ENCODE measurements at regions not wholly inside any gene's neighbourhood (a gene's known extent, or its start where the extent isn't known, plus 50 kb on each side); places are given as distances from the start of the nearest gene placed in this dataset.

DNA sequence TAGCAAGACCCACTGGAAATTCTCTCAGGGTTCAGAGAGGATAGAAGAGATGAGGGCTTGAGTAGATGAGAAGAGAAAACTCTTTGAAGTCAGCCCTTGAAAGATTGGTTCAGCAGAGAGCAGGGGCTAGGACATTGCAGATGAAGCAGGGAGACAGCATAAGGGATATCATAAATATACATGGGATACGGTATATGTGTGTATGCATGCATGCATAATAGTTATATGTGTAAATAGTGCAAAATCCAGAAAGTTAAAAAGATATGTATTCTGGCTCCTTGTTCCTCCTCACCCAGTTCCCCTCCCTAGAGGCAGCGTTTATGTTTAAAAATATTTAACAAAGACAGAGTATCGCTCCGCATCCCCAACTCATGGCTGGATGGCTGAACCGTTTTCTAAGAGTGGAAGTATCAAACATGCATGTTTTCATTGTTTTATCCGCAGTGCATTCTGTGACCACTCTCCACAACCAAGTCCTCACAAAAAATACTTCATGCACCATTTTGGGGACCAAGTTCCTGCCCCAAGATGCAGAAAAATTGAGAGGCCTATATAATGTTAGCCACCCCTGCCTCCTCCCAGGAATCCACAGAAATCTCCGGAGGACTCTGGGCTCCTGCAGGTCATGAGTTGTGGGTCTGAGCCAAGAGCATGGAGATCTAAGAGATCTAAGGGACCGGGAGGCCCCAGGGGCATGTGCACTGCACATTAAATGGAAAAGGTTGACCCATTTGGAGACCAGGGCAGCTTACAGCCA is 119.5 kb downstream of the MTX3 start:
- ATAC-seq (ENCODE audit: low FRiP score) = no peak
- TF ChIP-seq, protein P1, sequence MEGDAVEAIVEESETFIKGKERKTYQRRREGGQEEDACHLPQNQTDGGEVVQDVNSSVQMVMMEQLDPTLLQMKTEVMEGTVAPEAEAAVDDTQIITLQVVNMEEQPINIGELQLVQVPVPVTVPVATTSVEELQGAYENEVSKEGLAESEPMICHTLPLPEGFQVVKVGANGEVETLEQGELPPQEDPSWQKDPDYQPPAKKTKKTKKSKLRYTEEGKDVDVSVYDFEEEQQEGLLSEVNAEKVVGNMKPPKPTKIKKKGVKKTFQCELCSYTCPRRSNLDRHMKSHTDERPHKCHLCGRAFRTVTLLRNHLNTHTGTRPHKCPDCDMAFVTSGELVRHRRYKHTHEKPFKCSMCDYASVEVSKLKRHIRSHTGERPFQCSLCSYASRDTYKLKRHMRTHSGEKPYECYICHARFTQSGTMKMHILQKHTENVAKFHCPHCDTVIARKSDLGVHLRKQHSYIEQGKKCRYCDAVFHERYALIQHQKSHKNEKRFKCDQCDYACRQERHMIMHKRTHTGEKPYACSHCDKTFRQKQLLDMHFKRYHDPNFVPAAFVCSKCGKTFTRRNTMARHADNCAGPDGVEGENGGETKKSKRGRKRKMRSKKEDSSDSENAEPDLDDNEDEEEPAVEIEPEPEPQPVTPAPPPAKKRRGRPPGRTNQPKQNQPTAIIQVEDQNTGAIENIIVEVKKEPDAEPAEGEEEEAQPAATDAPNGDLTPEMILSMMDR (IDR thresholded peaks at IDR 0.05) = no peak

DNA sequence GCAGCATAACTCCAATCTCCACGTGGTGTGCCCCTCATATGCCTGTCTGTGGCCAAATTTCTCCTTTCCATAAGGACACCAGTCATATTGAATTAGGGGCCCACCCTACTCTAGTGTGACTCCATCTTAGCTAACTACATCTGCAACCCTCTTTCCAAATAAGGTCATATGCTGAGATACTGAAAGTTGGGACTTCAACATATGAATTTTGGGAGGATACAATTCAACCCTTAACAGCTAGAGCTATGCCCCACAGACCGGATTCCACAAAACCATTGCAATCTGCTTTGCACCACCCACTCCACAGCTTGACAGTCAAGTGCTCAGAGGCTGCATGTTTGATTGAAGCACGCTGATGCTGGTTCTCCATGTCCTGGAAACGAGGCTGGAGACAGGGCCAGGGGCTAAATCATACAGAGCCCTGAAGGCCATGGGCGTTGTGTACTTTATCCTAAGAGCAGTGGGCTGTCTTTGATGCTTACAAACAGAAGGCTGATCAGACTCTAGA is 122.8 kb downstream of the MTX3 start:
- ATAC-seq (ENCODE audit: low FRiP score) (no peak), DNase-seq (ENCODE audit: low spot score) (no peak)
- TF ChIP-seq, protein P1 (IDR thresholded peaks at IDR 0.05) = no peak

More for the DNA sequence above, 119.5 kb downstream of the MTX3 start:
- no peak for DNase-seq (ENCODE audit: low spot score)

DNA sequence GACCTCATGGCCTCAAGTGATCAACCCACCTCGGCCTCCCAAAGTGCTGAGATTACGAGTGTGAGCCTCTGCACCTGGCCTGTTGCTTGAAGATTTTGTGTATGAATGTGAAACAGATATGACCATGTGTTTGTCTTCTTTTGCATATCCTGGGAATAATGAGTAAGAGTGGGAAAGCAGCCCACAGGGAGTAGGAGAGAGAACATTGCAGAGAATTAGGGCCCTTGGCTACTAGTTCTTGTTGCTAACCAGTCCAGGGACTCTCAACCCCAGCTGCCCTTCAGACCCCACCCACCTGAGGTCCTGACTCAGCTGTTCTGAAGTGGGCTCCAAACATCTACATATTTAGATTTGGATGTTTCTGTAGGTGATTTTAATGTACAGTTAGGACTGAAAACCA is 125.5 kb downstream of the MTX3 start:
- DNase-seq (ENCODE audit: low spot score) = no peak
- TF ChIP-seq, protein P1 (IDR thresholded peaks at IDR 0.05) = no peak
- ATAC-seq (ENCODE audit: low FRiP score) = no peak

DNA sequence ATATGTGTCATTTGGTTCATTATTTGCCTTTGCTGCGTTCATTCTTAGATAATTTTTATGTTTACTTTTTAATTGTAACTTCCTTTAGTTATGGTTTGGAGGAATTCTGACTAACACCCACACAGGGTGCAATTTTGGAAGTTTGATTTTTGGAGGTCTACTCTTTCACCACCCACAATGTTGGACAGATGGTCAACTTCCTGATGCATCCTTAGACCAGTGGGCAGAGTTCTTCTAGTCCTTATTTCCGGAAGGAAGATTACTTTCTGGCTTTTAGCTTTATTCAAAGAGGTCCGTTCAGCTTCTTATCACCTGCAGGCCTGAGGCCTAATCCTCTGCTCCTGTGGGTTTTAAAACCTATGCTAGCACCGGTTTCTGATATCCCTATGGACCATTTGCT is 126.7 kb downstream of the MTX3 start:
- TF ChIP-seq, protein P1 (IDR thresholded peaks at IDR 0.05) = no peak
- DNase-seq (ENCODE audit: low spot score) = no peak

DNA sequence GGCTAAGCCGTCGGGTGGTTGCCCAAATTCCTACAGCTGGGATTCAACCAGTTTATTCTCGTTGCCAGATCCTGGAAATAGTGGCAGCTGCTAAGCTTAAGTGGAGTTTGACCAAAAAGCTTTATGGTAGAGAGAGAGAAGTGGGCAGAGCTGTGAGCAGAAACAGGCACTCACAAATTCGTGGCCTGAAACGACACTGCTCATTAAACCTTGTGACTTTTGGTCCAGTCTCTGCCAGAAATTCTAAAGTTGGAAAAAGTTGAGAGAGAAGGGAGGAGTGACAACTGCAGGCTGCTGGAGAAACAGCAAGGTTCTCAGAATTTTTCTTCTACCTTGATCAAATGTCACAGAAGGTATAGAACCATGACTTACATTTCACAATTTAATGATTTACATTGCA is 131.5 kb downstream of the MTX3 start:
- DNase-seq (ENCODE audit: low spot score) = no peak
- TF ChIP-seq, protein P1 (IDR thresholded peaks at IDR 0.05) = no peak
- ATAC-seq (ENCODE audit: low FRiP score) = no peak

More for the DNA sequence above, 126.7 kb downstream of the MTX3 start:
- no peak for ATAC-seq (ENCODE audit: low FRiP score)

DNA sequence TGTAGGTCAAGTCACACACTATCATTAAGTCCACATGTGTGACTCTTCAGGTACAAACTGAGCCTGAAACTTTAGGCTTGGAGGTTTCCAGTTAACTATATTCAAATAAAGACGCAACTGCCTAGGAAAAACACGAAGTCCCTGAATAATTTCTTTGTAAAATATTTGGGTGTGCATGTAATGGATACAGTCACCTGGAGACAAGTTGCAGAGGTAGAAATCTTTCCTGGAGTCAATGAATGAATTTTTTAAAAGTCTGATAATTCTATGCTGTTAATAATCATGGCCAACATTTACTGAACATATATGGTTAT is 132.7 kb downstream of the MTX3 start:
- TF ChIP-seq, protein P1 (IDR thresholded peaks at IDR 0.05) = no peak
- ATAC-seq (ENCODE audit: low FRiP score) (no peak), DNase-seq (ENCODE audit: low spot score) (no peak)

Data from omental fat pad (tissue), 3 donors.